ENCODE measurements at regions not wholly inside any gene's neighbourhood (a gene's known extent, or its start where the extent isn't known, plus 50 kb on each side); places are given as distances from the start of the nearest gene placed in this dataset.

GRCh38 chr17:56648321-56648720 is 54.8 kb downstream of the NOG start:
- Histone ChIP-seq H3K27me3 (replicated peaks; ENCODE audit: control insufficient read depth, insufficient read depth, low read length) (peaks cover 4% of the 10 kb centered on the region), H3K9me3 (ENCODE audit: control insufficient read depth, low read length) (no peaks in the 10 kb centered on the region), H3K4me1 (ENCODE audit: control insufficient read depth, insufficient read depth, low read length) (no peaks in the 10 kb centered on the region), H3K36me3 (ENCODE audit: control insufficient read depth, insufficient read depth, low read length, severe bottlenecking) (no peaks in the 10 kb centered on the region), H3K4me3 (ENCODE audit: low read length) (no peak overlapping the region), H3K9ac (ENCODE audit: low read length) (no peak overlapping the region)
- DNase-seq (ENCODE audit: low read depth) = no peak

- Histone ChIP-seq H3K9ac (ENCODE audit: low read length) (no peak overlapping the region), H3K27me3 (replicated peaks; ENCODE audit: control insufficient read depth, insufficient read depth, low read length) (no peaks in the 10 kb centered on the region), H3K9me3 (ENCODE audit: control insufficient read depth, low read length) (no peaks in the 10 kb centered on the region), H3K4me3 (ENCODE audit: low read length) (no peak overlapping the region), H3K4me1 (ENCODE audit: control insufficient read depth, insufficient read depth, low read length) (peaks cover 4% of the 10 kb centered on the region), H3K36me3 (ENCODE audit: control insufficient read depth, insufficient read depth, low read length, severe bottlenecking) (no peaks in the 10 kb centered on the region)
- no peak for DNase-seq (ENCODE audit: low read depth)
Observed at GRCh38 chr17:56648806-56649205, 55.3 kb downstream of the NOG start.

- H3K27me3 ChIP-seq (replicated peaks; ENCODE audit: control insufficient read depth, insufficient read depth, low read length) = no peaks in the 10 kb centered on the region
- no peaks in the 10 kb centered on the region for H3K36me3 ChIP-seq (ENCODE audit: control insufficient read depth, insufficient read depth, low read length, severe bottlenecking)
- H3K9me3 ChIP-seq (ENCODE audit: control insufficient read depth, low read length) = peaks cover 13% of the 10 kb centered on the region
- no peak overlapping the region for H3K9ac ChIP-seq (ENCODE audit: low read length)
- no peak overlapping the region for H3K4me3 ChIP-seq (ENCODE audit: low read length)
- peaks cover 4% of the 10 kb centered on the region for H3K4me1 ChIP-seq (ENCODE audit: control insufficient read depth, insufficient read depth, low read length)
- DNase-seq (ENCODE audit: low read depth) = no peak
Observed at GRCh38 chr17:56652628-56653027, 59.1 kb downstream of the NOG start.

- Histone ChIP-seq H3K4me3 (ENCODE audit: low read length) (no peak overlapping the region), H3K27me3 (replicated peaks; ENCODE audit: control insufficient read depth, insufficient read depth, low read length) (no peaks in the 10 kb centered on the region), H3K36me3 (ENCODE audit: control insufficient read depth, insufficient read depth, low read length, severe bottlenecking) (no peaks in the 10 kb centered on the region), H3K4me1 (ENCODE audit: control insufficient read depth, insufficient read depth, low read length) (peaks cover 4% of the 10 kb centered on the region), H3K9ac (ENCODE audit: low read length) (no peak overlapping the region), H3K9me3 (ENCODE audit: control insufficient read depth, low read length) (peaks cover 13% of the 10 kb centered on the region)
- DNase-seq (ENCODE audit: low read depth) = peak; percentile 73
Observed at GRCh38 chr17:56653877-56654276, 60.4 kb downstream of the NOG start.

GRCh38 chr17:56656701-56657327 is 63.3 kb downstream of the NOG start:
- H3K4me1 ChIP-seq (ENCODE audit: control insufficient read depth, insufficient read depth, low read length) = peaks cover 4% of the 10 kb centered on the region
- H3K9me3 ChIP-seq (ENCODE audit: control insufficient read depth, low read length) = peaks cover 13% of the 10 kb centered on the region
- peaks cover 7% of the 10 kb centered on the region for H3K27me3 ChIP-seq (replicated peaks; ENCODE audit: control insufficient read depth, insufficient read depth, low read length)

GRCh38 chr17:56658648-56659047 is 65.1 kb downstream of the NOG start:
- no peak for DNase-seq (ENCODE audit: low read depth)
- H3K9me3 ChIP-seq (ENCODE audit: control insufficient read depth, low read length) = peaks cover 13% of the 10 kb centered on the region
- no peaks in the 10 kb centered on the region for H3K36me3 ChIP-seq (ENCODE audit: control insufficient read depth, insufficient read depth, low read length, severe bottlenecking)
- H3K9ac ChIP-seq (ENCODE audit: low read length) = no peak overlapping the region
- H3K4me3 ChIP-seq (ENCODE audit: low read length) = no peak overlapping the region
- H3K4me1 ChIP-seq (ENCODE audit: control insufficient read depth, insufficient read depth, low read length) = peaks cover 1% of the 10 kb centered on the region
- H3K27me3 ChIP-seq (replicated peaks; ENCODE audit: control insufficient read depth, insufficient read depth, low read length) = peaks cover 13% of the 10 kb centered on the region

More at GRCh38 chr17:56656701-56657327, 63.3 kb downstream of the NOG start:
- H3K36me3 ChIP-seq (ENCODE audit: control insufficient read depth, insufficient read depth, low read length, severe bottlenecking) = no peaks in the 10 kb centered on the region
- no peak overlapping the region for H3K4me3 ChIP-seq (ENCODE audit: low read length)
- H3K9ac ChIP-seq (ENCODE audit: low read length) = no peak overlapping the region
- DNase-seq (ENCODE audit: low read depth) = no peak

- DNase-seq (ENCODE audit: low read depth) = no peak
- Histone ChIP-seq H3K9ac (ENCODE audit: low read length) (no peak overlapping the region), H3K4me1 (ENCODE audit: control insufficient read depth, insufficient read depth, low read length) (no peaks in the 10 kb centered on the region), H3K4me3 (ENCODE audit: low read length) (no peak overlapping the region), H3K27me3 (replicated peaks; ENCODE audit: control insufficient read depth, insufficient read depth, low read length) (peaks cover 21% of the 10 kb centered on the region), H3K9me3 (ENCODE audit: control insufficient read depth, low read length) (peaks cover 13% of the 10 kb centered on the region), H3K36me3 (ENCODE audit: control insufficient read depth, insufficient read depth, low read length, severe bottlenecking) (no peaks in the 10 kb centered on the region)
Observed at GRCh38 chr17:56659622-56660021, 66.1 kb downstream of the NOG start.

GRCh38 chr17:56661906-56662305 is 68.4 kb downstream of the NOG start:
- peaks cover 43% of the 10 kb centered on the region for H3K27me3 ChIP-seq (replicated peaks; ENCODE audit: control insufficient read depth, insufficient read depth, low read length)
- no peaks in the 10 kb centered on the region for H3K9me3 ChIP-seq (ENCODE audit: control insufficient read depth, low read length)

GRCh38 chr17:56665864-56666263 is 72.4 kb downstream of the NOG start:
- Histone ChIP-seq H3K9me3 (ENCODE audit: control insufficient read depth, low read length) (peaks cover 4% of the 10 kb centered on the region), H3K36me3 (ENCODE audit: control insufficient read depth, insufficient read depth, low read length, severe bottlenecking) (no peaks in the 10 kb centered on the region), H3K9ac (ENCODE audit: low read length) (no peak overlapping the region), H3K4me1 (ENCODE audit: control insufficient read depth, insufficient read depth, low read length) (no peaks in the 10 kb centered on the region), H3K4me3 (ENCODE audit: low read length) (no peak overlapping the region), H3K27me3 (replicated peaks; ENCODE audit: control insufficient read depth, insufficient read depth, low read length) (peaks cover 45% of the 10 kb centered on the region)
- DNase-seq (ENCODE audit: low read depth) = no peak

More at GRCh38 chr17:56661906-56662305, 68.4 kb downstream of the NOG start:
- Histone ChIP-seq H3K4me1 (ENCODE audit: control insufficient read depth, insufficient read depth, low read length) (no peaks in the 10 kb centered on the region), H3K36me3 (ENCODE audit: control insufficient read depth, insufficient read depth, low read length, severe bottlenecking) (no peaks in the 10 kb centered on the region), H3K9ac (ENCODE audit: low read length) (no peak overlapping the region), H3K4me3 (ENCODE audit: low read length) (no peak overlapping the region)
- no peak for DNase-seq (ENCODE audit: low read depth)

- Histone ChIP-seq H3K36me3 (ENCODE audit: control insufficient read depth, insufficient read depth, low read length, severe bottlenecking) (no peaks in the 10 kb centered on the region), H3K9me3 (ENCODE audit: control insufficient read depth, low read length) (peaks cover 4% of the 10 kb centered on the region), H3K27me3 (replicated peaks; ENCODE audit: control insufficient read depth, insufficient read depth, low read length) (peaks cover 32% of the 10 kb centered on the region), H3K9ac (ENCODE audit: low read length) (no peak overlapping the region), H3K4me3 (ENCODE audit: low read length) (no peak overlapping the region), H3K4me1 (ENCODE audit: control insufficient read depth, insufficient read depth, low read length) (no peaks in the 10 kb centered on the region)
- no peak for DNase-seq (ENCODE audit: low read depth)
Observed at GRCh38 chr17:56667925-56668458, 74.5 kb downstream of the NOG start.

GRCh38 chr17:56672195-56672594 is 78.7 kb downstream of the NOG start:
- no peaks in the 10 kb centered on the region for H3K36me3 ChIP-seq (ENCODE audit: control insufficient read depth, insufficient read depth, low read length, severe bottlenecking)
- H3K27me3 ChIP-seq (replicated peaks; ENCODE audit: control insufficient read depth, insufficient read depth, low read length) = peaks cover 32% of the 10 kb centered on the region
- peaks cover 4% of the 10 kb centered on the region for H3K9me3 ChIP-seq (ENCODE audit: control insufficient read depth, low read length)
- DNase-seq (ENCODE audit: low read depth) = no peak
- H3K4me1 ChIP-seq (ENCODE audit: control insufficient read depth, insufficient read depth, low read length) = no peaks in the 10 kb centered on the region
- H3K4me3 ChIP-seq (ENCODE audit: low read length) = no peak overlapping the region
- H3K9ac ChIP-seq (ENCODE audit: low read length) = no peak overlapping the region
